Progenitor cell of endocrine pancreas (in vitro differentiated cells): ENCODE measurements at regions not wholly inside any gene's neighbourhood (a gene's known extent, or its start where the extent isn't known, plus 50 kb on each side); places are given as distances from the start of the nearest gene placed in this dataset.

Experiments used
- DNase-seq: peaks from one replicate; pipeline ENCODE4 v3.0.0; 2021; ENCODE audit warnings: low spot score; ENCODE audit not compliant: unreplicated experiment
- H3K27ac Mint-ChIP-seq: 2 replicates; pipeline ENCODE4 v1.8.0; 2021; ENCODE audit warnings: mild to moderate bottlenecking, moderate library complexity, mixed read lengths
- H3K27me3 Mint-ChIP-seq: 2 replicates; pipeline ENCODE4 v1.8.0; 2021; ENCODE audit warnings: mixed read lengths
- H3K36me3 Mint-ChIP-seq: 2 replicates; pipeline ENCODE4 v1.8.0; 2022; ENCODE audit warnings: mixed read lengths; ENCODE audit not compliant: insufficient read depth
- H3K4me1 Mint-ChIP-seq: 2 replicates; pipeline ENCODE4 v1.8.0; 2021; ENCODE audit warnings: low read depth, mixed read lengths
- H3K4me3 Mint-ChIP-seq: 2 replicates; pipeline ENCODE4 v1.8.0; 2021; ENCODE audit warnings: low read depth, mild to moderate bottlenecking, moderate library complexity, mixed read lengths
- H3K9me3 Mint-ChIP-seq: 2 replicates; pipeline ENCODE4 v1.8.0; 2021; ENCODE audit warnings: low read depth, mixed read lengths
- CTCF ChIP-seq: fragments of 200-600 bp; sonication (generic); IDR thresholded peaks from one replicate; pipeline ENCODE4 v1.5.0; 2021; ENCODE audit warnings: antibody characterized with exemption, mild to moderate bottlenecking; ENCODE audit not compliant: unreplicated experiment

- Mint-ChIP-seq H3K36me3 (no peaks in the 10 kb centered on the region), H3K4me3 (no peak overlapping the region), H3K27ac (no peak overlapping the region), H3K4me1 (peaks cover 6% of the 10 kb centered on the region), H3K9me3 (peaks cover 3% of the 10 kb centered on the region), H3K27me3 (no peaks in the 10 kb centered on the region)
- DNase-seq = no peak
- TF ChIP-seq CTCF = no peak
These were observed 701.7 kb downstream of the RWDD3 start for GRCh38 chr1:95935719-95936118.

DNA sequence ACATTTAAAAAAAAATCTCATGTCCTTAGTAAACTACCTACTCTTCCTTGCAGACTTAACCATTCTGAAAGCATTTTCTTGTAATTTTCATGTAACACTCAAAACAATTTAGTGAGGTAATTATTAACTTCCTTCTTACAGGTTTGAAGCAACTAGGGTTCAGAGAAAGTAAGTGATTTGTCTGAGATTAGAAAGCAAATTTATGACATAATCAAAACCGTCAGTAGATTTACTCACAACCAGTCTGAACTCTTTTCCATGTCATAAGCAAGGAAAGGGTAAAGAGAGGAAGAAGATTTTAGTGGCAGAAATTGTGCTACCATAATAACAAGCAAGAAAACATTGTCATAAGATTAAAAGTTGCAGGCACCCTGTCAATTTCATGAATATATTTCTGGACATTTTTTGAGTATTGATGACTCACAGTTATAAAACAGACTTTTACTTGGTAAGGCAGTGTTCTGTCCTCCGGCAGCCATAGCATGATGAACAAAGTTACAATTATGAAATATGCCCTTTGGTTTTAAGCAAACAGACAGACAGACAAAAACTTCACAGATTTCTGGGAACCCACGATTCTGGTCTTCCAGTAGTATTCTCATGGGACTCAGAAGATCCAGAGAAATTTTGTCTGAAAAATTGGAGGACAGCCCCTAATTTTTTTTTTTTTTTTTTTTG is 707.2 kb downstream of the RWDD3 start:
- no peak for TF ChIP-seq CTCF
- peaks cover 10% of the 10 kb centered on the region for H3K4me1 Mint-ChIP-seq
- peaks cover 4% of the 10 kb centered on the region for H3K9me3 Mint-ChIP-seq
- no peak for DNase-seq
- H3K36me3 Mint-ChIP-seq = peaks cover 2% of the 10 kb centered on the region
- no peak overlapping the region for H3K27ac Mint-ChIP-seq
- no peak overlapping the region for H3K4me3 Mint-ChIP-seq
- H3K27me3 Mint-ChIP-seq = no peaks in the 10 kb centered on the region

- Mint-ChIP-seq H3K27me3 (no peaks in the 10 kb centered on the region), H3K27ac (peak overlapping the region; percentile 53), H3K9me3 (no peaks in the 10 kb centered on the region), H3K36me3 (no peaks in the 10 kb centered on the region), H3K4me1 (peaks cover 10% of the 10 kb centered on the region), H3K4me3 (no peak overlapping the region)
- TF ChIP-seq CTCF = no peak
- no peak for DNase-seq
These were observed 714.0 kb downstream of the RWDD3 start for GRCh38 chr1:95948023-95948422.

DNA sequence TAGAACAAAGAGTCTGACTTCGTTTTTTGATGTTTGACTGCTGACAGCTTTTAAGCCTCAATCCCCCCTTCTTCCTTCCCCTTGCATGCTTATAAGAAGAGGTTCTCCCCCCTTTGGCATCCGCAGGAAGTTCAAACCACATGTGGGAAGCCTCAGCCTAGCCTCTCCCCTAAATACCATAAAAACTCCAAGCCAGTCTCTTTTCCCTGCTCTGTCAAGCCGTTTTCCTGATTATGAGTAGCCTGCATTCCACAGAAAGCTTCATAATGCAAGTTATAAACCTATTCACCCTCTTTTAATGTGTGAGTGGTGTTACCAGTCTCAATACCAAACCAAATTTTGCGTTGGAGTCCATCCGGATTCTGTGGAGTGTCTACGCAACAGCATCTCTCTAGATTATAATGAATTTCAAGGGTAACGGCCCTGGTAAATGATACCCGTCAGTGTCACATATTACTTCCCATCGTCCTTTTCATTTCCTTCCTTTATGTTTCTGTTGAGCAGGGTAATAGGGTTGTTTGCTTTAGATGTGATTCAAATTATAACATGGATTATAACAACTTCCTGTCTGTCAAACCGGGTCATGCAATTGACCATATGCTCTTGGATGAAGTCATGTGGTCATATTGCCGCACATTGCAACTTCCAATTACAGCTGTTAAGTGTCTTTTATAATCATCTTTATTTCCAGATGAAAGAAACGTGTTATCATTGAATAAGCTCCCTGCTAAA is 717.5 kb downstream of the RWDD3 start:
- TF ChIP-seq CTCF = no peak
- Mint-ChIP-seq H3K4me3 (no peak overlapping the region), H3K27me3 (no peaks in the 10 kb centered on the region), H3K36me3 (no peaks in the 10 kb centered on the region), H3K4me1 (peaks cover 22% of the 10 kb centered on the region), H3K27ac (no peak overlapping the region), H3K9me3 (no peaks in the 10 kb centered on the region)
- DNase-seq = no peak

DNA sequence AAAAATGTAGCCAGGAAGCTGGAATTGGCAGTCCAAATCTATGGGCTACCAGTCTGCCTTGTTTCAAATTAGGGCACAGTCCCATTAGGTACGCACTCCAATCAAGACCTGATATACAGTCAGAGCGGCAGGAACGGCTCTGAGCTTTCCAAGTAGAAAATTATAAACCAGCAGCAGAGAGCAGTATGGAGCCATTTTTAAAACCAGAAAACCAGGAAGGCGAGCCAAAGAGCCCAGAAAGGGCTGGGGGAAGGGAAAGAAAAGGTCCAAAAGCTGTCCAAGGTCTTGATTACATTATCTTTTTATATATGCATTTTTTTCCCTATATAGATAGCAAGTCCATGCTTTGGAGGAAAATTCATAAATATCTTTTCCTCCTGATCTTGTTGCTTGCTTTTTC is 719.0 kb downstream of the RWDD3 start:
- Mint-ChIP-seq H3K9me3 (no peaks in the 10 kb centered on the region), H3K4me3 (no peak overlapping the region), H3K27me3 (no peaks in the 10 kb centered on the region), H3K36me3 (no peaks in the 10 kb centered on the region), H3K4me1 (peaks cover 23% of the 10 kb centered on the region), H3K27ac (no peak overlapping the region)
- no peak for DNase-seq
- TF ChIP-seq CTCF = peak; percentile 52
